ENCODE measurements at regions not wholly inside any gene's neighbourhood (a gene's known extent, or its start where the extent isn't known, plus 50 kb on each side); places are given as distances from the start of the nearest gene placed in this dataset.

- no peak for TF ChIP-seq CTCF (conservative IDR thresholded peaks at IDR 0.05; ENCODE audit: low read depth, low read length)
- DNase-seq (ENCODE audit: low read depth), result no peak
- no peak overlapping the region for H3K4me3 ChIP-seq (ENCODE audit: low read depth, low read length)
Observed at GRCh38 chr14:26199096-26199495, 398.7 kb downstream of the NOVA1 start.

- no peak for TF ChIP-seq CTCF (conservative IDR thresholded peaks at IDR 0.05; ENCODE audit: low read depth, low read length)
- H3K4me3 ChIP-seq (ENCODE audit: low read depth, low read length), result no peak overlapping the region
- DNase-seq (ENCODE audit: low read depth), result no peak
Observed at GRCh38 chr14:26194816-26195215, 403.0 kb downstream of the NOVA1 start.

- DNase-seq (ENCODE audit: low read depth), result no peak
- H3K4me3 ChIP-seq (ENCODE audit: low read depth, low read length), result no peak overlapping the region
- TF ChIP-seq CTCF (conservative IDR thresholded peaks at IDR 0.05; ENCODE audit: low read depth, low read length), result no peak
Observed at GRCh38 chr14:26191671-26192070, 406.2 kb downstream of the NOVA1 start.

- no peak overlapping the region for H3K4me3 ChIP-seq (ENCODE audit: low read depth, low read length)
- peak; percentile 51 for TF ChIP-seq CTCF (conservative IDR thresholded peaks at IDR 0.05; ENCODE audit: low read depth, low read length)
- peak; percentile 37 for DNase-seq (ENCODE audit: low read depth)
Observed at GRCh38 chr14:26191123-26191522, 406.7 kb downstream of the NOVA1 start.

GRCh38 chr14:26190646-26191045 is 407.2 kb downstream of the NOVA1 start:
- no peak overlapping the region for H3K4me3 ChIP-seq (ENCODE audit: low read depth, low read length)
- TF ChIP-seq CTCF (conservative IDR thresholded peaks at IDR 0.05; ENCODE audit: low read depth, low read length), result no peak
- DNase-seq (ENCODE audit: low read depth), result peak; percentile 11

- H3K4me3 ChIP-seq (ENCODE audit: low read depth, low read length), result no peak overlapping the region
- no peak for TF ChIP-seq CTCF (conservative IDR thresholded peaks at IDR 0.05; ENCODE audit: low read depth, low read length)
- DNase-seq (ENCODE audit: low read depth), result peak; percentile 12
Observed at GRCh38 chr14:26187996-26188620, 409.7 kb downstream of the NOVA1 start.

GRCh38 chr14:26180221-26180620 is 417.6 kb downstream of the NOVA1 start:
- TF ChIP-seq CTCF (conservative IDR thresholded peaks at IDR 0.05; ENCODE audit: low read depth, low read length), result no peak
- no peak for DNase-seq (ENCODE audit: low read depth)
- no peak overlapping the region for H3K4me3 ChIP-seq (ENCODE audit: low read depth, low read length)

Measured in choroid plexus epithelial cell (primary cell).